SK-N-SH (cell line): ENCODE measurements at regions not wholly inside any gene's neighbourhood (a gene's known extent, or its start where the extent isn't known, plus 50 kb on each side); places are given as distances from the start of the nearest gene placed in this dataset.

Source experiments
- CTCF ChIA-PET: fragments of 300-600, 350-600 bp; formaldehyde crosslinking; extraction: SDS; loops from one replicate; lab custom pipeline; 2021; lab: Yijun Ruan, JAX
- POLR2A ChIA-PET: fragments of 350-600 bp; sonication (Branson Sonifier 250); formaldehyde crosslinking; extraction: SDS; loops from one replicate; lab custom pipeline; 2020; ENCODE audit warnings: antibody characterized with exemption, inconsistent platforms; lab: Yijun Ruan, JAX
- DNase-seq: peaks from one replicate; pipeline ENCODE4 v3.0.0; 2012
- H2AFZ ChIP-seq: fragments of 200-600 bp; sonication (generic); 2 replicates; pipeline ENCODE4 v1.8.1; 2016; ENCODE audit warnings: antibody characterized with exemption, mild to moderate bottlenecking, low read depth
- H3F3A ChIP-seq: fragments of 200-600 bp; sonication (generic); replicated peaks from 2 replicates; pipeline ENCODE3; 2016; ENCODE audit warnings: antibody characterized with exemption, mild to moderate bottlenecking; ENCODE audit not compliant: insufficient read depth
- H3K27ac ChIP-seq, 2 experiments: fragments of 200-500 bp in 1 of 2; fragments of 200-600 bp in 1 of 2; sonication (Bioruptor generic) in 1 of 2; sonication (generic), shearing (Covaris generic) in 1 of 2; 2 replicates each; pipeline versions ENCODE4 v1.5.1 to v1.6.1; 2014 to 2016; ENCODE audit warnings: low read depth in 2 of 2, inconsistent platforms in 1 of 2, low read length in 1 of 2, mild to moderate bottlenecking in 1 of 2, mixed read lengths in 1 of 2
- H3K27me3 ChIP-seq: fragments of 200-600 bp; sonication (generic), shearing (Covaris generic); 2 replicates; pipeline ENCODE4 v1.6.1; 2016; ENCODE audit warnings: mixed run types; ENCODE audit not compliant: insufficient read depth
- H3K36me3 ChIP-seq, 2 experiments: fragments of 200-500 bp in 1 of 2; fragments of 200-600 bp in 1 of 2; sonication (Bioruptor generic) in 1 of 2; sonication (generic) in 1 of 2; replicated peaks in 1 of 2; 2 replicates each; pipeline versions ENCODE3 to v1.5.1; 2014 to 2016; ENCODE audit warnings: low read length in 1 of 2, mild to moderate bottlenecking in 1 of 2; ENCODE audit not compliant: insufficient read depth in 2 of 2, control insufficient read depth in 1 of 2
- H3K4me1 ChIP-seq, 2 experiments: fragments of 200-500 bp in 1 of 2; fragments of 200-600 bp in 1 of 2; sonication (Bioruptor generic) in 1 of 2; sonication (generic), shearing (Covaris generic) in 1 of 2; 2 replicates each; pipeline versions ENCODE4 v1.5.1 to v1.6.1; 2014 to 2016; ENCODE audit warnings: low read depth in 1 of 2, low read length in 1 of 2, mixed run types in 1 of 2; ENCODE audit not compliant: insufficient read depth in 2 of 2, control insufficient read depth in 1 of 2
- H3K4me2 ChIP-seq: fragments of 200-600 bp; sonication (generic), shearing (Covaris generic); 2 replicates; pipeline ENCODE4 v1.6.1; 2017; ENCODE audit warnings: mixed run types
- H3K4me3 ChIP-seq, 2 experiments: fragments of 200-500 bp in 1 of 2; fragments of 200-600 bp in 1 of 2; sonication (Bioruptor generic) in 1 of 2; sonication (generic), shearing (Covaris generic) in 1 of 2; 2 replicates each; pipeline versions ENCODE4 v1.5.1 to v1.8.1; 2014 to 2016; ENCODE audit warnings: low read depth in 2 of 2, inconsistent platforms in 1 of 2, low read length in 1 of 2, mild to moderate bottlenecking in 1 of 2, mixed read lengths in 1 of 2, moderate library complexity in 1 of 2
- H3K79me2 ChIP-seq: fragments of 200-600 bp; sonication (generic); 2 replicates; pipeline ENCODE4 v1.8.1; 2017; ENCODE audit warnings: mild to moderate bottlenecking; ENCODE audit not compliant: insufficient read depth
- H3K9ac ChIP-seq: fragments of 200-600 bp; sonication (generic); 2 replicates; pipeline ENCODE4 v1.6.1; 2017; ENCODE audit warnings: mixed run types
- H3K9me2 ChIP-seq: fragments of 200-600 bp; sonication (generic); 2 replicates; pipeline ENCODE4 v1.6.1; 2017; ENCODE audit warnings: mixed run types
- H3K9me3 ChIP-seq: fragments of 200-600 bp; sonication (generic); 2 replicates; pipeline ENCODE4 v1.6.1; 2017; ENCODE audit warnings: mixed run types, mild to moderate bottlenecking, moderate library complexity
- H4K20me1 ChIP-seq: fragments of 200-600 bp; sonication (generic); 2 replicates; pipeline ENCODE4 v1.6.1; 2017; ENCODE audit warnings: mild to moderate bottlenecking, mixed run types; ENCODE audit not compliant: insufficient read depth
- EP300 ChIP-seq, 2 experiments: IDR thresholded peaks; 2 replicates each; pipeline versions ENCODE4 v1.4.0 to v1.6.1; 2012; ENCODE audit warnings: borderline replicate concordance in 1 of 2, low read depth in 1 of 2, low read length in 1 of 2
- MXI1 ChIP-seq: IDR thresholded peaks from 2 replicates; pipeline ENCODE4 v1.6.1; 2012; ENCODE audit warnings: mild to moderate bottlenecking, low read depth, low read length, improper control_type of control experiment
- RCOR1 ChIP-seq: fragments of 150-350 bp; IDR thresholded peaks from 2 replicates; pipeline ENCODE4 v1.6.1; 2017; ENCODE audit warnings: antibody characterized with exemption, low read length
- TAF1 ChIP-seq: IDR thresholded peaks from 2 replicates; pipeline ENCODE4 v1.6.1; 2012; ENCODE audit warnings: low read depth, mild to moderate bottlenecking, low read length, moderate library complexity, borderline replicate concordance
- YY1 ChIP-seq: IDR thresholded peaks from 2 replicates; pipeline ENCODE4 v1.4.0; 2012; ENCODE audit warnings: low read depth, mild to moderate bottlenecking
- WGBS: methylation state at CpG from one replicate; pipeline ENCODE4 v1.1.6; 2017; ENCODE audit warnings: low lambda C conversion rate; 5-methylcytosine and 5-hydroxymethylcytosine counted together
- TF ChIP-seq, protein P1 (sequence below): IDR thresholded peaks from 2 replicates; pipeline ENCODE4 v1.4.0; 2012; ENCODE audit warnings: low read depth, borderline replicate concordance
- TF ChIP-seq, protein P2 (sequence below): fragments of 200-600 bp; sonication (generic); IDR thresholded peaks from 2 replicates; pipeline ENCODE4 v1.6.1; 2017; ENCODE audit warnings: antibody characterized with exemption, mild to moderate bottlenecking, moderate library complexity
- TF ChIP-seq, protein P3 (sequence below): IDR thresholded peaks from 2 replicates; pipeline ENCODE4 v1.6.1; 2012; ENCODE audit warnings: mild to moderate bottlenecking, low read depth, low read length, moderate library complexity

- no peaks in the 10 kb centered on the region; the same call in 1 of the 2 replicates for H3K27me3 ChIP-seq
- 66% methylated on average over 5 of the region's 12 CpGs for WGBS
- no peaks in the 10 kb centered on the region for H3F3A ChIP-seq
- no peak overlapping the region for H3K9ac ChIP-seq
- no peak overlapping the region for H3K4me2 ChIP-seq
- H3K36me3 ChIP-seq = no peaks in the 10 kb centered on the region
- H2AFZ ChIP-seq = no peak overlapping the region
- ChIA-PET CTCF (interaction anchor here (0.6 to 5.1 kb wide), 67 partner anchors 8 to 402 kb away, joined by 3 to 75 read pairs (median 4); partner anchors contain the start of gene CUX2), POLR2A (no interaction called here)
- H3K27ac ChIP-seq = no peak overlapping the region
- DNase-seq = peak; percentile 68
- H3K4me1 ChIP-seq = peaks cover 0 to 3% of the 10 kb centered on the region in 2 experiments; a peak in 1 of 4 replicates
- TF ChIP-seq RCOR1 (no peak), TAF1 (no peak), EP300 (IDR thresholded peaks at IDR 0.05; ENCODE audit: borderline replicate concordance in 1 of 2, low read depth in 1 of 2, low read length in 1 of 2) (no peak), YY1 (no peak), MXI1 (no peak)
- TF ChIP-seq, protein P1, sequence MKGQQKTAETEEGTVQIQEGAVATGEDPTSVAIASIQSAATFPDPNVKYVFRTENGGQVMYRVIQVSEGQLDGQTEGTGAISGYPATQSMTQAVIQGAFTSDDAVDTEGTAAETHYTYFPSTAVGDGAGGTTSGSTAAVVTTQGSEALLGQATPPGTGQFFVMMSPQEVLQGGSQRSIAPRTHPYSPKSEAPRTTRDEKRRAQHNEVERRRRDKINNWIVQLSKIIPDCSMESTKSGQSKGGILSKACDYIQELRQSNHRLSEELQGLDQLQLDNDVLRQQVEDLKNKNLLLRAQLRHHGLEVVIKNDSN = no peak
- TF ChIP-seq, protein P2, sequence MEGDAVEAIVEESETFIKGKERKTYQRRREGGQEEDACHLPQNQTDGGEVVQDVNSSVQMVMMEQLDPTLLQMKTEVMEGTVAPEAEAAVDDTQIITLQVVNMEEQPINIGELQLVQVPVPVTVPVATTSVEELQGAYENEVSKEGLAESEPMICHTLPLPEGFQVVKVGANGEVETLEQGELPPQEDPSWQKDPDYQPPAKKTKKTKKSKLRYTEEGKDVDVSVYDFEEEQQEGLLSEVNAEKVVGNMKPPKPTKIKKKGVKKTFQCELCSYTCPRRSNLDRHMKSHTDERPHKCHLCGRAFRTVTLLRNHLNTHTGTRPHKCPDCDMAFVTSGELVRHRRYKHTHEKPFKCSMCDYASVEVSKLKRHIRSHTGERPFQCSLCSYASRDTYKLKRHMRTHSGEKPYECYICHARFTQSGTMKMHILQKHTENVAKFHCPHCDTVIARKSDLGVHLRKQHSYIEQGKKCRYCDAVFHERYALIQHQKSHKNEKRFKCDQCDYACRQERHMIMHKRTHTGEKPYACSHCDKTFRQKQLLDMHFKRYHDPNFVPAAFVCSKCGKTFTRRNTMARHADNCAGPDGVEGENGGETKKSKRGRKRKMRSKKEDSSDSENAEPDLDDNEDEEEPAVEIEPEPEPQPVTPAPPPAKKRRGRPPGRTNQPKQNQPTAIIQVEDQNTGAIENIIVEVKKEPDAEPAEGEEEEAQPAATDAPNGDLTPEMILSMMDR = no peak
- TF ChIP-seq, protein P3, sequence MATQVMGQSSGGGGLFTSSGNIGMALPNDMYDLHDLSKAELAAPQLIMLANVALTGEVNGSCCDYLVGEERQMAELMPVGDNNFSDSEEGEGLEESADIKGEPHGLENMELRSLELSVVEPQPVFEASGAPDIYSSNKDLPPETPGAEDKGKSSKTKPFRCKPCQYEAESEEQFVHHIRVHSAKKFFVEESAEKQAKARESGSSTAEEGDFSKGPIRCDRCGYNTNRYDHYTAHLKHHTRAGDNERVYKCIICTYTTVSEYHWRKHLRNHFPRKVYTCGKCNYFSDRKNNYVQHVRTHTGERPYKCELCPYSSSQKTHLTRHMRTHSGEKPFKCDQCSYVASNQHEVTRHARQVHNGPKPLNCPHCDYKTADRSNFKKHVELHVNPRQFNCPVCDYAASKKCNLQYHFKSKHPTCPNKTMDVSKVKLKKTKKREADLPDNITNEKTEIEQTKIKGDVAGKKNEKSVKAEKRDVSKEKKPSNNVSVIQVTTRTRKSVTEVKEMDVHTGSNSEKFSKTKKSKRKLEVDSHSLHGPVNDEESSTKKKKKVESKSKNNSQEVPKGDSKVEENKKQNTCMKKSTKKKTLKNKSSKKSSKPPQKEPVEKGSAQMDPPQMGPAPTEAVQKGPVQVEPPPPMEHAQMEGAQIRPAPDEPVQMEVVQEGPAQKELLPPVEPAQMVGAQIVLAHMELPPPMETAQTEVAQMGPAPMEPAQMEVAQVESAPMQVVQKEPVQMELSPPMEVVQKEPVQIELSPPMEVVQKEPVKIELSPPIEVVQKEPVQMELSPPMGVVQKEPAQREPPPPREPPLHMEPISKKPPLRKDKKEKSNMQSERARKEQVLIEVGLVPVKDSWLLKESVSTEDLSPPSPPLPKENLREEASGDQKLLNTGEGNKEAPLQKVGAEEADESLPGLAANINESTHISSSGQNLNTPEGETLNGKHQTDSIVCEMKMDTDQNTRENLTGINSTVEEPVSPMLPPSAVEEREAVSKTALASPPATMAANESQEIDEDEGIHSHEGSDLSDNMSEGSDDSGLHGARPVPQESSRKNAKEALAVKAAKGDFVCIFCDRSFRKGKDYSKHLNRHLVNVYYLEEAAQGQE = no peak
- no peaks in the 10 kb centered on the region for H3K9me2 ChIP-seq
- no peaks in the 10 kb centered on the region for H3K79me2 ChIP-seq
- H4K20me1 ChIP-seq = no peaks in the 10 kb centered on the region
- no peaks in the 10 kb centered on the region for H3K9me3 ChIP-seq
- no peak overlapping the region for H3K4me3 ChIP-seq
These were observed 71.0 kb downstream of the PHETA1 start for GRCh38 chr12:111297703-111298426.
